Amygdala (tissue), 56 donors: ENCODE measurements at regions not wholly inside any gene's neighbourhood (a gene's known extent, or its start where the extent isn't known, plus 50 kb on each side); places are given as distances from the start of the nearest gene placed in this dataset.

ENCODE experiments used
- DNase-seq, 56 donors: peaks; one replicate each; lab custom pipeline; 2025; lab: John Stamatoyannopoulos, UW

DNA sequence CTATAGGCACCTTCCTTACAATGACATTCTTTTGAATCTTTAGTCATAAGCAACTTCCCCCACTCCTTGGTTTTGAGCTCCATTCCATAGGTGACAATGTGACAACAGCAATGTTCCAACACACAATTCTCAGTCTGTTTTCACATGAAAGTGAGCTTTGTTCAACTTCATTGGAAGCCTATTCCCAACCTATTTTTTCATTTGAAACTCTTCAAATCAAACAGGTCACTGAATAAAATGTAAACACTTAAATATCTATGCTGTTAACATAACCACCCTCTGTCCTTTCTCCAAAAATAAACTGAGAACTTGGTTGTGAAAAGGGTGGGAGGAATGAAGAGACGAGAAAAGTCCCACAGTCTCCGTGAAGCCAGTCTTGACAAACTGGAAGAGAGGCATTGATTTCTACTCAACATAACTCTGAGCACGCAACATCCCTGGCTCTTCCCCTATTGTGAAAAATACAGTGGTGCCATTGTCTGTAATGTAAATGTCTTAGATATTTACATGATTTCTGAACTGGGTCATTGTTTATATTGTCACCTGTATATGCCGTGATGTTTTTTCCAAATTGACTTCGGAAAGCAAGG is 343.1 kb downstream of the TFAP2A start:
- DNase-seq = no peak

DNA sequence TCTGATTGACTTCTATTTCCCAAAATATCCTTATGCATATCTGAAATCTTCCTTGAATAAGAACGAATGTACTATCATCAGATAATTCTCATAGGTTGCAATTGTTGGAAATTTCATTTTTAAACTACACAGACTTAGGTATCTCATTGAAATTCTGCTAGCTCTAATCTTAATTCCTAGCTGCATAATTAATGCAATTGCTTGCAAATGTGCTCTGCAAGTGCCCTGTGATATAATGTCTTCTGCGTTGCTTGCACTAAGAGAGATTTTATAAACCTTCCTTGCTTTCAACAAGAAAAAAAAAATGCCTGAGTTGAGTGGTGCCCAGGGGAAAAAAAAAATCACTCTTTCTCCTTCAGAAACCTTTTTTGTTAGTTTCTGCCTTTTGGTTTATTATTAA is 354.9 kb downstream of the TFAP2A start:
- no peak for DNase-seq

DNA sequence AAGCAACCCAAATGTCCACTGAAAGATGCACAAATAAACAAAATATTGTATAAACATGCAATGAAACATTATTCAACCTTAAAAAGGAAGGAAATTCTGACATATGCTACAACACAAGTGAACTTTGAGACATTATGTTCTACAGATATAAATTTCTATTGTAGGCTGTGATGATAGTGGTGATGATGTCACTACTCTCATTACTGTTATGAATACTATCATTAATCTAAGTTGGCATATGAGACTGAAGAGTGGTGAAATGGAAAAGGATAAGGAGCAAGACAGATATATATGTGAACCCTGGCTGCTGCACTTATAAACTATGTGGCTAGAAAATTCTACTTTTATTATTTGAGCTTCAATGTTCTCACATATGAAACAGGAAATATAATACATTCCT is 360.2 kb downstream of the TFAP2A start:
- no peak for DNase-seq

DNA sequence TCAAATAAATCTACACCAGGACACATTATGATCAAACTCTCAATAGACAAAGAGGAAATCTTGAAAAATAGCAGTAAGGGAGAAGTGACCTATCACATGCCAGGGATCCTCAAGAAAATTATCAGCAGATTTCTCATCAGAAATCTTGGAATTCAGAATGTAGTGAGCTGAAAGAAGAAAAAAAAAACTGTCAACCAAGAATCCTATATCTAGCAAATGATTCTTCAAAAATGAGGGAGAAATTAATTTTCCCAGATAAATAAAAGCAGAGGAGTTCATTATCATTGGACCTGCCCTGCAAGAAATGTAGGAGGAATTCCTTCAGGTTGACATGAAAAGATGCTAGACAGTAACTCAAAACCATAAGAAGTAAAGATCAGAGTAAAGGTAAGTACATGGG is 363.6 kb downstream of the TFAP2A start:
- DNase-seq = no peak

DNA sequence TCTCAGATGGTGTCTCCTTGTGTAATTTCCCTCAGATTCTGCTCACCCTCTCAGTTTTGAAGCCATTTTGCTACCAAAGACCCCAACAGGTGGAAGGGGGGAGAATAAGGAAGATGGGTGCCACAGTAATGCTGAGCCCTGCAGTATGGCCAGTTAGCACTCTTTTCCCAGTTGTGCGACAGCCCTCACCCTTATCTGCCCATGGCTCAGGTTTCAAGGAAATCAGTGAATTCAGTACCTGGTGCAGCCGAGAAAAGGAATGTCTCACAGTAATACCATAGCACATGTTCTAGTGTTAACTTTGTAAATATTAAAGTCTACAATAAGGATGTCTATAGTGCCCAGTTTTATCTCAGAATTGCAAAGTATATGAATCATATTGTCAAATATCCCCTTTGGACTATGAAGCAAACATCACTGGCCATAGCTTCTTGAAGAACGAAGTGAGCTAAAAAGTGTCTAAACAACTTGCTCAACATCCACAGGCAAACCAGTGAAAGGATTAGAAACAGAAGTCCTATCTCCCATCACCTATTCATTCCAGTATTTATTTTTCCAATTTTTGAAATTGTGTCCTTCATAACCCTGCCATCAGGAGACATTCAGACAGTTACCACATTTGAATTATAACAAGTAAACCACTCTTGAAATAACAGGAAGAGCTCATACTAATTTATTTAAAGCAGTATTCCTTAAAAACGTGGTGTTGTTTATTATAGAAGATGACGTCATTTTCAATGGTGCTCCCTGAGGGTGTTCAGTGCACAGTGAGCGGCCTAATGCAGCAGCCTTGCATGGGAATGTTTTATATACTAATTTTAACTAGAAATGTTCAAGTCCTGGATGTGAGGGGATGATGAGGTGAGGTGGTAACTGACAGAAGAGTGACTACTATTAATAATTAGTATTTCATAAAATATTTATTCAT is 366.2 kb downstream of the TFAP2A start:
- DNase-seq = no peak

DNA sequence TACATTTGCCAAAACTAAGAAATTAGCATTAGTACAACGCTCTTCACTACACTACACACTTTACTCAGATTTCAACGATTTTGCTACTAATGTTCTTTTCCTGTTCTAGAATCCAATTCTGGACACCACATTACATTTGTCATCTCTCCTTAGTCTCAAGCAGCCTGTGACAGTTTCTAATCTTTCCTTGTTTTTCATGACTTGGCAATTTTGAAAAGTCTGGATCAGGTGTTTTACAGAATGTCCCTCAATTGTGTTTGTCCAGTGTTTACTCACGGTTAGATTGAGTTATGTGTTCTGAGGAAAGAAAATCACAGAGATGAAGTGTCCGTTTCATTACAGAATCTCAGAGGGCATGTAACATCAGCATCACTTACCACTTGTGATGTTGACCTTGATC is 372.6 kb downstream of the TFAP2A start:
- DNase-seq = no peak

DNA sequence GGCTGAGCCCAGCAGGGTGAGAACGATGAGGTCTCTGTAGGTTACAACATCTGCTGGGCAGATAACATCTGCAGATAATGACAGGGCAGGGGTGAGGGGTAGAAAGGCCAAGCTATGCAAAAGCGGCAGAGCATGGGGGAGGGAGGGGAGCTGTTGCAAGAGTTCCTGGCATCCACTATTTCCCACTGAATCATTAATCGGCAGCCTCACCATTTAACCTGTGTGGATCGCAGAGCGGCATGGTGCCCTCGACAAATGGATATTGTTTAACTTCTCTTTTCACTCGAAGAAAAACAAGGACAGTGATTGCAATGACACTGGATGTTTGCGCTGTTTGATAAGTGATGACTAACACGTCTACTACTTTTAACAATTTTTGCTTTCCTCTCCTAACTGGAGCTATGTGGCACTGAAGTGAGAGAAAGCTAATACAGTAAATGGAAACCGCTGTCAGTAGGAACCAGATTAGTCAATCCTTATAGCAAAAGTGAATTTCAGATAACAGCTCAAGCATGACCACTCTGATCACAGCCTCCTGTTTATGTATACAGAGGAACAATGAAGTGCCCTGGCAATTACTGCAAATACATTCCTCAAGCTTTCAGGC is 381.5 kb downstream of the TFAP2A start:
- DNase-seq = no peak

DNA sequence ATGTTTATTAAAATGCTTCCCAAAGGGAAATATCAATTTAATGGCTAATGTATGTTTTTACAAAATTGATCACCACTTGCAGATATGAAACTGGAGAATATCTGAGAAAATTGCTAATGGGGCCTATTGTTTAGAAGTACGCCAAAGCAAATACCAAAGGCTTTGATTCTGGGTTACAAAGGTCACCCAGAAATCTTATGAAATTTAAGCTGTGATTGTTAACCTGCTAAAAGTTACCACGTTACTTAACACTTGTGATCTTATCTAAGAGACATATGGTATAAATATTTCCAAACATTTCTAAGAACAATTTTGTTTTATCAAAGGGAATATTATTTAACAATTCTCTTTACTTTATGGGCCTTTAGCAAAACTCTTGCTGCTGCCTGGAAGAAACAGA is 383.3 kb downstream of the TFAP2A start:
- no peak for DNase-seq

DNA sequence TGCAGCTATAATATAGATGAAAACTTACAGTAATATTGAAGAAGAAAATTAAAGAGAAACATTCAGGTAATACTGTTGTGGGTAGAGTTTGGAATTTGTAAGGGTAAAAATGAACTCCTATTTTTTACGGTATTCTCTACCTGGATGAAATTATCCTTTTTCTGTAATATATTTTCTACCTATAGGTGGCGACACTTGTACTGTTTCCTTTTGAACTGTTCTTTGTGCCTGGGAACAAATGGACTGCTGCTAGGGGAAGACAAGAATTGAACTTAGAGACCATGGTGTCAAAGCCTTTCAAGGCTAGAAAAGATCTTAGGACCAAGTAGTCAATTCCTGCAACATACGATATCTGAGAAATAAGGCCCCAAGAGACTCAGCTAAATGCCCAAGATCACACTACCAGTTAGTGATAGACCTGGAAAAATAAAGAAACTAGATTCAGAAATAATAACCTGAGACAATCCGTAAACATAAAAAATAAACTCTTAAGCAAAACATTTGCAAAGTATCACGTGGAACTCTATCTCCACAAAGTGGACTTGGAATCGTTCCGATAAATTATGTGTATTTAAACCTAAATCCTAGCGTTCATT is 383.8 kb downstream of the TFAP2A start:
- DNase-seq = peak in 1 of 56 donors; percentile 2

DNA sequence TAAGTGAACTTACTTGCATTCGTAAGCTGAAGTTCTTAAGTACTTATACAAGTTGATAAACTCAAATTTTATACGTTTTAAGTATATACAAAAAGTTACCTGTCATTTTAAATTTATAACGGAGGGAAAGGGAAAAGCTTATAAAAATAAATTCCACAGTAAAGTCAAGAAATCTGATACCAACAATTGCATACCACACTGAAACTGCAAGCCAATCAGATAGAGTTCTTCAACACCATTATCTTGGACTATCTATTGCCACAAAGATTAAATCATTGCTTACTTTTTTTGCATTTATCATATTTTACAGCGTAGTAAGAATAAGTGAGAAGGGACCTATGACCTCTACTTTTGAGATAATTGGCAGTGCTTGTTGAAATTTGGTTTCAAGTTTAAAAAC is 386.7 kb downstream of the TFAP2A start:
- DNase-seq = no peak

DNA sequence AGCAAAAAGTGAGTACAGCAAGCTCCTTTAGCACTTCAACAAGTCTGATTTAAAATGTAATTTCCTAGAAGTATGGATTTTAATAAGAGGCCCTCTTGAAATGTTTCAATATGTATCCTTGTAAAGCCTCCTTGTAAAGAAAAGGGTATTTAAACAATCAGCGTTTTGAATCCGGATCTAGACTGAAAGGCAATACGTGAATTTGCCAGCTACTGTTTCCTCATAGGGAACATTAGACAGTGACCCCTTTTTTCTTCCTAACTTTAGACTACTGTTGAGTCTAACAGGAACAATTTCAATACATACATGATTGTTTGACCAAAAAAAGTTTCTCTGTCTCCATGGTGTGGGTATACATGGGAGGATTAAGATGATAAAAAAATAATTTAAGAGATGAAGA is 395.0 kb downstream of the TFAP2A start:
- DNase-seq = no peak

DNA sequence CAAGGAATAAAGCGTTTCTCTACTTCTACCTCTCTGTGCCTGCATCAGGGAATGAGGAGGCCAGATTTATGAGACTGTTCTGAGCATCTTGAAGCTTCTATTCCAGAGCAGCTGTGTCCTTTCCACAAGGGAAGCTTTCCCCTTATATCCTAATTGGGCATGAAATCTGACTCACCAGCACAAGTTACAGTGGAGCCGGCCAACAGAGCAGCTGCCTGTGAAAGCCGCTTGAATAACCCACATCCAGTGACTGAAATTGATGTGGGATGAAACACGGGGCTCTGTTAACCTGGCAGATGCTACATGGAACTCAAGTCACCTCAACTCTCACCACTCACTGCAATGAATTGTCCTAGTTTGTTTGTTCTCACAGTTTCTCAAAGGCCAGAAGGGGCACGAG is 400.3 kb downstream of the TFAP2A start:
- peak in 4 of 56 donors; percentile 2 to 5 (median 4) for DNase-seq

DNA sequence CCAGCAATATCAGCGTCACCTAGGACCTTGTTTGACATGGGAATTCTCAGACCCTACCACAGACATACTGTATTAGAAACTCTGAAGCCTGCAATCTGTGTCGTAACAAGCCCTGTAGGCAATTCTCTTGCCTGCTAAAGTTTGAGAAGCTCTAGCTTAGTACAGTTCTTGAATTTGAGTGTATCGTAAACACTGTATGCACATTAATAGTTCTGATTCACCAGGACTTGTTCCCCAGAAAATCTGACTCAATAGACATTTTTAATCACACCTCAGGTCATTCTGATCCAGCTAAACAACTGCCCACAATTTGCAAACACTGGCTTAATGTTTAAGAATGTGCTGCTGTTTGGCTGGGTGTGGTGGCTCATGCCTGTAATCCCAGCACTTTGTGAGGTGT is 414.3 kb downstream of the TFAP2A start:
- DNase-seq = no peak

DNA sequence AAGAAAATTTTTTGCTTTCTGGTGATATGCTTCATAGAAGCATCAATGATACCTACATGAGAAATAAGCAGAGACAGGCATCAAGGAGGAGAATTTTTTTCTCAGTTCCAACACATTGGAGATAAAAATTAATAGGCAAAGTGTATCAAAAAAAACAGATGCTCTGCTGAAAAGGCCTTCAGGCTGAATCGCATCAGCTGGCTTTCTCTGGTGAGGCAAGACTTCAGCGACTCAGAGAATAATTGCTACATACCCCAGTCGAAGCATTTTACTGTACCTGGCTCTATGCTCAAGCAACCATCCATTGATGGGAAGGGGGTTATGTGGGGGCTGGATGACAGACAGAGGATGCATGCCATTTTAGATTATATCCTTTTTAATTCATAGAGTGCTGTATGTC is 415.1 kb downstream of the TFAP2A start:
- DNase-seq = no peak

DNA sequence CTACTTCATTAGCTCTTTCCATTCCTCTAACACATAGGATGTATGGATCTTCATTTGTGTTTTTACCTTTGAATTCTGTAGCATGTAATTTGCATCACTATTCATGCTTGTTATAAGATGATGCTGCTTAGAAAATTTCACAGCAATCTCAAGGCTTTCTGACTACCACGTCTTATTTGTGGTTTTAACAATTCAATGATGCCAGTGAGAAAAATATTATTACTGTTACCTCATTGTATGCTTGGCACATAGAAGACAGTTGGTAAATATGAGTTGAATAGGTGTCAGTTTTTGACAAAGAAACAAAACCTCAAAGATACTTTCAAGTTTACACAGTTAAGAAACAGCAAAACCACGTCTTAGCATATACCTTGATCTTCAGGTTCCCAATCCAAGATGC is 428.6 kb downstream of the TFAP2A start:
- no peak for DNase-seq

DNA sequence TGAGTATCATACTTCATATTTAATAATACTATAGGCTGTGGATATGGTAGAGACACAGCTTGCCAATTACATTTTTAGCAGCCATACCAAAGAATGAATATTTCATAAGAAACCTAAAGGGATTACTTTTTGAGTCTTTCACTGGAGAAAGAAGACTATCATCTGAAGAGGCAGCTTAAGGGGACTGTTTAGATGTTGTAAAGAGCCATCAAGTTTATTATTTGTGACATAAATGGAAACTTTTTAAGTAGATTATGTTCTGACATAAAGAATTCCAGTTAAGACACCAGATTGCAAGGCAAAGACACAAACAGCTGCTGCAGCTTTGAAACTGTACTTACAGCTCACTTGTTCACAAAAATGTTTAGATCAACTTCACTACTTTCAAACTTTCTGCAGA is 429.4 kb downstream of the TFAP2A start:
- no peak for DNase-seq

DNA sequence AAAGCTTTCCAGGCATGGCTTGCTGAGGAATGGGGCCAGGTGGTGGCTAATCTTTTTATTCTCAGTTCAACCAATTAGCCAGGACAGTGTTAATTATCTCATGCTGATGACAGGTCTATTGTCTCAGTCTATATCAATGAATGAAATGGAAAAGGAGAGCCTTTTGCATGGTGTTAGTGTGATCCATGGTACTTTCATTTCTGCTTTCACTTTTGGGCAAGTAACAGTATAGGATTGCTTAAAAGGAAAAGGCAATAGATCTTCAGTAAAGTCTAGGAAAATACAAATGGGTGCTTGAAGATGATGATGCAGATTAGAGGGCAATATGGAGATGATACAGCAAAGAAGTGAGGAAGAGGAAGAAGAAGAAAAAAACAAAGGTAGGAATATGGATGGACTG is 430.3 kb downstream of the TFAP2A start:
- no peak for DNase-seq

DNA sequence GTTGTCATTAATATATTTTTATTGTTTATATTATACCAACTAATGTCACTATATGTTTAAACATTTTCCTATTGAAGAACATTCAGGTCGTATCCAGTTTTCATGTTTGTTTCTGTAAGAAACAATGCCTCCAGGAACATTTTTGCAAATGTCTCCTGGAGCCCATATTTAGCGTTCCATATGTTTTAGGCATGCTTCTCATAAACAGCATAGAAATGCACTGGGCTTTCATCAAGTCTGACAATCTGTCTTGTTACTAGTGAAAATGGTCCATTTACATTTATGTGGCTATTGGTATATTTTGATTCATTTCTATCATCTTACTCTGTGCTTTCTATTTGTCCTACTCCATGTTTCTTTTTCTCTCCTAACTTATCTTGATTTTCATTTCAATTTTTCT is 431.7 kb downstream of the TFAP2A start:
- DNase-seq = no peak

DNA sequence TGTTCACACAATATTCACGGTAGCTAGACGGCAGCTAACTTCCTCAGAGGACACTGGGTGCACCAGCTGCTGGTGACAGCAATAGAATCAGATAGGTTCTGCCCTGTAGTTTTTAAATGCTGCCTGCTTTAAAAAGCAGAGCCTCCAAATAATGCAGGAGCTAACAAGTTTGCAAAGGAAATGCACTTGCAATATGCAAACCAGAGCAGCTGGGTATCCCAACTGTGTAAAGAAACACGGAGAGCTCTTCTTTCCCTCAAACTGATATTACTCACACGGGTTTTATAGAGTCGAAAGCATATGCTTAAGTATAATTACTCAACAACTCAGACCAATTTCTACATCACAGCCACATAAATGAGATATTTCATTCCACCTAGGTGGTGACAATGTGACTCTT is 432.7 kb downstream of the TFAP2A start:
- no peak for DNase-seq

DNA sequence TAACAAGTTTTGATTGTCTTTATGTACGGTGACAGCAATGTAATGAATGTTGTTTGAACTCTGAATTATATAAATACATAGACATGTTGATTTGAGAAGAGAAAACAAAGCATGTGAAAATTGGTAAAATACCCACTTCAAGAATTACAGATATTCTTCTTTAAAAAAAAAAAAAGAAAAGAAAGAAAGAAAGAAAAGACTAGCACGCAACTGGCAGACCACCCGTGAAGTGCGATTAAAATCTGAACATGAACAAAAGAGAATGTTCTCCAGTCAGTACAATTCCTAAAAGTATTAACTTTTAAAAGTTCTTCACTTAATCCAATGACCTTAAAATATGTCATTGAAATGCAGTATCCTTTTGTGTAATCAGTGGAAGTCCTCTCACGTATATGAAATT is 434.9 kb downstream of the TFAP2A start:
- DNase-seq = no peak

DNA sequence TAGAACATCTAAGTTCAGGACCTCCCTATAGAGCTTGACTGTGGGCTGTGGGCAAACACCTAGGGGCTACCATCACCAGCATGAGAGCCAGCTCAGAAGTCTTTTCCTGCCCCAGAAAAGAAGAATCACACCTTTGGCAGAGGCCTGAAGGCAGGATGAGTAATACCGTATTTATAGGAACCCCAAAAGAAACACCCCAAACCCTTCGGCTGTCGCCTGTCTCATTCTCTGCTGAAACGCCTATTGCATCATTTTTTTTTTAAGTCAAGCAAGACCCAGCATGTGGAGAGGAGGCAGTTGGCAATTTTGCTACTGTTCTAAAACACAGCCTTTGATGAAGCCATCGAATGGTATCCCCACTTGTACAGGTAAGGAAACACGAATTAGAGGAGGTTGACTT is 436.4 kb downstream of the TFAP2A start:
- no peak for DNase-seq

DNA sequence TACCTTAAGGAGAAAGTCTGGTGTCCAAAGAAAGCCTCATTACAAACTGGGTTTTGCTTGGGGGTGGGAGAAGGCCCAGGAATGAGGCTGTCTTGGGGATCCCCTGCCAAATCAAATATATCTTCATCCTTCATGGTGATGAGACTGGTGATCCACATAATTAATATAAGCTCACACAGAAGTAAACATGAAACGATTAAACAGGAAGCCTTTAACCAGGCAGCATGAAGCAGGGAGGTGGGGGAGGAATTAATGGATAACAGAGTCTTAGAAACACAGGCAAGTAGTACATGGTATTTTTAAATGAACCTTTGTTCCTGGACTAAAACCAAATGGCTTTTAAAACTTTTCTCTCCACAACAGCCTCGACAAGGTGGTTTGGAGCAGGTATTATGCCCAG is 437.5 kb downstream of the TFAP2A start:
- DNase-seq = no peak
